ENCODE measurements at regions not wholly inside any gene's neighbourhood (a gene's known extent, or its start where the extent isn't known, plus 50 kb on each side); places are given as distances from the start of the nearest gene placed in this dataset.
"Not testable (repeated sequence)": the region's sequence is repeated elsewhere in the genome, so short reads cannot be mapped to it uniquely, and the experiment has no call there.

- DNase-seq: no peak
Observed at GRCh38 chr13:97736436-97736835, 217.0 kb upstream of the IPO5 start.

GRCh38 chr13:97742084-97742483 is 211.4 kb upstream of the IPO5 start:
- no peak for DNase-seq

- no peak for DNase-seq
Observed at GRCh38 chr13:97743938-97744337, 209.5 kb upstream of the IPO5 start.

- DNase-seq: no peak
Observed at GRCh38 chr13:97746649-97747048, 206.8 kb upstream of the IPO5 start.

GRCh38 chr13:97749174-97749573 is 204.3 kb upstream of the IPO5 start:
- no peak for DNase-seq

GRCh38 chr13:97751477-97751876 is 202.0 kb upstream of the IPO5 start:
- no peak for DNase-seq

- no peak for DNase-seq
Observed at GRCh38 chr13:97752961-97753668, 200.4 kb upstream of the IPO5 start.

GRCh38 chr13:97753942-97754670 is 199.4 kb upstream of the IPO5 start:
- no peak for DNase-seq

GRCh38 chr13:97757807-97758206 is 195.7 kb upstream of the IPO5 start:
- no peak for DNase-seq

GRCh38 chr13:97758317-97758716 is 195.2 kb upstream of the IPO5 start:
- no peak for DNase-seq

- no peak for DNase-seq
Observed at GRCh38 chr13:97761796-97762540, 191.5 kb upstream of the IPO5 start.

GRCh38 chr13:97766749-97767148 is 186.7 kb upstream of the IPO5 start:
- DNase-seq: no peak

GRCh38 chr13:97768134-97768533 is 185.3 kb upstream of the IPO5 start:
- no peak for DNase-seq

GRCh38 chr13:97770231-97770630 is 183.2 kb upstream of the IPO5 start:
- DNase-seq: not testable (repeated sequence)

GRCh38 chr13:97772466-97772865 is 181.0 kb upstream of the IPO5 start:
- not testable (repeated sequence) for DNase-seq

GRCh38 chr13:97774391-97775100 is 178.9 kb upstream of the IPO5 start:
- not testable (repeated sequence) for DNase-seq

GRCh38 chr13:97780486-97780885 is 173.0 kb upstream of the IPO5 start:
- DNase-seq: no peak

GRCh38 chr13:97781891-97782305 is 171.6 kb upstream of the IPO5 start:
- no peak for DNase-seq

- no peak for DNase-seq
Observed at GRCh38 chr13:97786510-97786909, 167.0 kb upstream of the IPO5 start.

- DNase-seq: no peak
Observed at GRCh38 chr13:97797553-97797952, 155.9 kb upstream of the IPO5 start.

- no peak for DNase-seq
Observed at GRCh38 chr13:97798171-97798821, 155.2 kb upstream of the IPO5 start.

GRCh38 chr13:97798836-97799235 is 154.6 kb upstream of the IPO5 start:
- DNase-seq: no peak

- no peak for DNase-seq
Observed at GRCh38 chr13:97802213-97802612, 151.3 kb upstream of the IPO5 start.

Measured in CD4-positive, alpha-beta T cell treated with Interleukin-21 for 1 hour (primary cell).